HEK293T (cell line): ENCODE measurements at regions not wholly inside any gene's neighbourhood (a gene's known extent, or its start where the extent isn't known, plus 50 kb on each side); places are given as distances from the start of the nearest gene placed in this dataset.

Source experiments
- CTBP1 ChIP-seq: fragments of 450-650 bp; IDR thresholded peaks from 2 replicates; pipeline ENCODE4 v1.6.1; 2016; ENCODE audit warnings: borderline replicate concordance
- HDGF ChIP-seq: fragments of 450-650 bp; IDR thresholded peaks from 2 replicates; pipeline ENCODE4 v1.6.1; 2017; ENCODE audit warnings: antibody characterized with exemption, borderline replicate concordance
- TF ChIP-seq, protein P1 (sequence below): fragments of 450-650 bp; IDR thresholded peaks from 2 replicates; pipeline ENCODE4 v1.6.1; 2016

DNA sequence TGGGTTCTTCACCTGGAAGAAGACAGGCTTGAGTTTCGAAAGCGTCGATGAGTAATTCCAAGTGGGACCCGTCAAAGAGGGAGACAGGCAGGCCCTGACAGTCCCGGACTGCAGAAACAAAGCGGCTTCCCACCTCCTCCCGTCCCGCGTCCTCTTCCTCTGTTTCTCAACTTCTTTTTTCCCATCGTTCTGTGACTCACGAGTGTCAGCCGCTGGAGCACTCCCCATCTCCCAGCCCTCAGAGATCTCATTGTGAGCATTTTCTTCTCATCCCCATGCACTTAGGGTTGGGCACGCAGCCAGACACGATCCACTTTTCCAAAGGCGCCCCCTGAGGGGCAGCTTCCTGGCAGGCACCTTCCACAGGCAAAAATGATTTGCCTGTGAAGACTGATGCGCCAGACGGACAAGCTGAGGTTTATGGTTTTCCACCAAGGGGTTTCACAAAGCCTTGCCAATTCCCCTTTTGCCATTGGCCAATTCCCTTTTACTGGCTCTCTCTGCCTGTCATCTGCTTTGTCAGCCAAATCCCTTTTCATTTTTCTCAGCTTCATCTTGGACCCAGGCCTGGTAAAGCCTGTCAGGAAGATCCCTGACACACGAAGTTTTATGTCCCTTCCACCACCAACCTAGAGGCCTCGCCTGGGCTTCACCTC is 86.5 kb upstream of the ANKRD55 start:
- TF ChIP-seq CTBP1 (no peak), HDGF (no peak)
- TF ChIP-seq, protein P1, sequence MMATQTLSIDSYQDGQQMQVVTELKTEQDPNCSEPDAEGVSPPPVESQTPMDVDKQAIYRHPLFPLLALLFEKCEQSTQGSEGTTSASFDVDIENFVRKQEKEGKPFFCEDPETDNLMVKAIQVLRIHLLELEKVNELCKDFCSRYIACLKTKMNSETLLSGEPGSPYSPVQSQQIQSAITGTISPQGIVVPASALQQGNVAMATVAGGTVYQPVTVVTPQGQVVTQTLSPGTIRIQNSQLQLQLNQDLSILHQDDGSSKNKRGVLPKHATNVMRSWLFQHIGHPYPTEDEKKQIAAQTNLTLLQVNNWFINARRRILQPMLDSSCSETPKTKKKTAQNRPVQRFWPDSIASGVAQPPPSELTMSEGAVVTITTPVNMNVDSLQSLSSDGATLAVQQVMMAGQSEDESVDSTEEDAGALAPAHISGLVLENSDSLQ: no peak
